ENCODE measurements at regions not wholly inside any gene's neighbourhood (a gene's known extent, or its start where the extent isn't known, plus 50 kb on each side); places are given as distances from the start of the nearest gene placed in this dataset.

- H3K4me1 Mint-ChIP-seq (ENCODE audit: low read depth) = no peaks in the 10 kb centered on the region
- no peak for DNase-seq
- no peak for ATAC-seq
- no peaks in the 10 kb centered on the region for H3K36me3 Mint-ChIP-seq (ENCODE audit: low read depth)
- no peak overlapping the region for H3K27ac Mint-ChIP-seq
- ChIA-PET POLR2A (no interaction called here), CTCF (no interaction called here)
- no peaks in the 10 kb centered on the region for H3K27me3 Mint-ChIP-seq (ENCODE audit: low read depth)
- H3K9me3 Mint-ChIP-seq (ENCODE audit: insufficient read depth) = no peaks in the 10 kb centered on the region
- no peak overlapping the region for H3K4me3 Mint-ChIP-seq
These were observed 204.5 kb upstream of the LRATD1 start for GRCh38 chr2:14428056-14428455.

DNA sequence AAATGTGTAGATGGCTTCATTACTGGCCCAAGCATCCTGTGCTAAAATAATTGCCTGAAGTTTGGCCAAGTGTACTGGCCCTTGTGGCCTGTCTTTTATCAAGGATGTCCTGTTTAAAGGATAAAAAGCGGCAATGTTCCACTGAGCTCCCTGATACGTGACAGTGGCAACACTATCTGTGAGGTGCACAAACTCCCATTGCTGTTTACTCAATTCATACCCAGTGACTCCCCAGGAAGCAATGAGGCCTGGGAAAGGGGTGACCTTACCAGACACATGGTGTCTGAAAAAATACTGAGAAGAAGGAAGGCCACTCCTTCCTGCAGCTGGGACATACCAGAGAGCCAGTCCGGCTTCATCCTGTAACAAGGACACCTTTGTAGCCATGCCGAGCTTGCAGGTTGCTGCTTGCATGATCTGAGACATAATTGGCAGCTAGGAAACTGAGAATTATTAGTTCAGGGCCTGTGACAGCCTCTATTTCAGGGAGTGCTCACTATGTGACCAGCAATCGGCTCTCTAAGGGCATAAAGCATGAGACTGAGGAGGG is 198.5 kb upstream of the LRATD1 start:
- Mint-ChIP-seq H3K9me3 (ENCODE audit: insufficient read depth) (peaks cover 5% of the 10 kb centered on the region), H3K4me1 (ENCODE audit: low read depth) (no peaks in the 10 kb centered on the region), H3K4me3 (no peak overlapping the region), H3K36me3 (ENCODE audit: low read depth) (no peaks in the 10 kb centered on the region), H3K27ac (no peak overlapping the region), H3K27me3 (ENCODE audit: low read depth) (no peaks in the 10 kb centered on the region)
- DNase-seq (no peak), ATAC-seq (no peak)
- ChIA-PET POLR2A (no interaction called here), CTCF (no interaction called here)

GRCh38 chr2:14445670-14446069 is 186.8 kb upstream of the LRATD1 start:
- ChIA-PET POLR2A (no interaction called here), CTCF (no interaction called here)
- Mint-ChIP-seq H3K4me3 (no peak overlapping the region), H3K4me1 (ENCODE audit: low read depth) (no peaks in the 10 kb centered on the region), H3K27ac (no peak overlapping the region), H3K9me3 (ENCODE audit: insufficient read depth) (peaks cover 10% of the 10 kb centered on the region), H3K36me3 (ENCODE audit: low read depth) (no peaks in the 10 kb centered on the region), H3K27me3 (ENCODE audit: low read depth) (no peaks in the 10 kb centered on the region)
- ATAC-seq (no peak), DNase-seq (no peak)

GRCh38 chr2:14448340-14448739 is 184.2 kb upstream of the LRATD1 start:
- no peak overlapping the region for H3K27ac Mint-ChIP-seq
- H3K4me1 Mint-ChIP-seq (ENCODE audit: low read depth) = no peaks in the 10 kb centered on the region
- H3K9me3 Mint-ChIP-seq (ENCODE audit: insufficient read depth) = peaks cover 10% of the 10 kb centered on the region
- ATAC-seq (no peak), DNase-seq (no peak)
- no peaks in the 10 kb centered on the region for H3K36me3 Mint-ChIP-seq (ENCODE audit: low read depth)
- no peaks in the 10 kb centered on the region for H3K27me3 Mint-ChIP-seq (ENCODE audit: low read depth)
- ChIA-PET CTCF (no interaction called here), POLR2A (no interaction called here)
- no peak overlapping the region for H3K4me3 Mint-ChIP-seq

GRCh38 chr2:14451312-14451711 is 181.2 kb upstream of the LRATD1 start:
- H3K4me3 Mint-ChIP-seq = no peak overlapping the region
- ChIA-PET POLR2A (no interaction called here), CTCF (no interaction called here)
- no peaks in the 10 kb centered on the region for H3K4me1 Mint-ChIP-seq (ENCODE audit: low read depth)
- H3K27ac Mint-ChIP-seq = no peak overlapping the region
- H3K27me3 Mint-ChIP-seq (ENCODE audit: low read depth) = no peaks in the 10 kb centered on the region
- no peak for ATAC-seq
- H3K36me3 Mint-ChIP-seq (ENCODE audit: low read depth) = no peaks in the 10 kb centered on the region
- H3K9me3 Mint-ChIP-seq (ENCODE audit: insufficient read depth) = peaks cover 7% of the 10 kb centered on the region
- no peak for DNase-seq

- POLR2A ChIA-PET = no interaction called here
- no peak for DNase-seq
- Mint-ChIP-seq H3K27ac (no peak overlapping the region), H3K9me3 (ENCODE audit: insufficient read depth) (peaks cover 8% of the 10 kb centered on the region), H3K27me3 (ENCODE audit: low read depth) (no peaks in the 10 kb centered on the region), H3K4me1 (ENCODE audit: low read depth) (no peaks in the 10 kb centered on the region), H3K36me3 (ENCODE audit: low read depth) (no peaks in the 10 kb centered on the region), H3K4me3 (no peak overlapping the region)
- no peak for ATAC-seq
- CTCF ChIA-PET = no interaction called here
These were observed 178.3 kb upstream of the LRATD1 start for GRCh38 chr2:14454202-14454601.

- ATAC-seq (no peak), DNase-seq (no peak)
- Mint-ChIP-seq H3K9me3 (ENCODE audit: insufficient read depth) (peaks cover 8% of the 10 kb centered on the region), H3K4me1 (ENCODE audit: low read depth) (no peaks in the 10 kb centered on the region), H3K27ac (no peak overlapping the region), H3K36me3 (ENCODE audit: low read depth) (no peaks in the 10 kb centered on the region), H3K27me3 (ENCODE audit: low read depth) (no peaks in the 10 kb centered on the region), H3K4me3 (no peak overlapping the region)
- ChIA-PET CTCF (no interaction called here), POLR2A (no interaction called here)
These were observed 172.7 kb upstream of the LRATD1 start for GRCh38 chr2:14459786-14460325.

DNA sequence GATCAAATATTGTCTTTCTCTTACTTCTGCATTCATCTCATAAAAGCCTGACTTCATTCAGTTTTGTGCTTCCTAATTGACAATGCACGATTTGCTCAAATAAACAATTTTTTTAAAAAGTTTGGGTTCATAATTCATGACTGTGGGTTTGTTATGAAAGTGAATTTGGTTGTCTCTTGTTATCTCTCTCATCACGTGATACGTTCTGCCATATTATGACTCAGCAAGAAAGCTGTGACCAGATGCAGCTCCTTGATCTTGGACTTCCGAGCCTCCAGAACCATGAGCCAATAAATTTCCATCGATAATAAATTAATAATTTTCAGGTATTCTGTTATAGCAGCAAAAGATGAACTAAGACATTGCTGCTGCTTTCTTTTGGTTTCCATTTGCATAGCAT is 156.5 kb upstream of the LRATD1 start:
- H3K36me3 Mint-ChIP-seq (ENCODE audit: low read depth) = no peaks in the 10 kb centered on the region
- no peaks in the 10 kb centered on the region for H3K27me3 Mint-ChIP-seq (ENCODE audit: low read depth)
- ChIA-PET CTCF (no interaction called here), POLR2A (no interaction called here)
- no peaks in the 10 kb centered on the region for H3K4me1 Mint-ChIP-seq (ENCODE audit: low read depth)
- no peak for DNase-seq
- no peaks in the 10 kb centered on the region for H3K9me3 Mint-ChIP-seq (ENCODE audit: insufficient read depth)
- no peak for ATAC-seq
- no peak overlapping the region for H3K27ac Mint-ChIP-seq
- H3K4me3 Mint-ChIP-seq = no peak overlapping the region

- H3K27ac Mint-ChIP-seq = no peak overlapping the region
- H3K27me3 Mint-ChIP-seq (ENCODE audit: low read depth) = no peaks in the 10 kb centered on the region
- H3K4me3 Mint-ChIP-seq = no peak overlapping the region
- ChIA-PET CTCF (no interaction called here), POLR2A (no interaction called here)
- no peaks in the 10 kb centered on the region for H3K36me3 Mint-ChIP-seq (ENCODE audit: low read depth)
- DNase-seq = no peak
- H3K9me3 Mint-ChIP-seq (ENCODE audit: insufficient read depth) = no peaks in the 10 kb centered on the region
- no peak for ATAC-seq
- no peaks in the 10 kb centered on the region for H3K4me1 Mint-ChIP-seq (ENCODE audit: low read depth)
These were observed 153.0 kb upstream of the LRATD1 start for GRCh38 chr2:14479486-14479885.

- no peaks in the 10 kb centered on the region for H3K4me1 Mint-ChIP-seq (ENCODE audit: low read depth)
- no peak for DNase-seq
- no peaks in the 10 kb centered on the region for H3K9me3 Mint-ChIP-seq (ENCODE audit: insufficient read depth)
- H3K36me3 Mint-ChIP-seq (ENCODE audit: low read depth) = no peaks in the 10 kb centered on the region
- H3K4me3 Mint-ChIP-seq = no peak overlapping the region
- ChIA-PET CTCF (no interaction called here), POLR2A (no interaction called here)
- ATAC-seq = no peak
- H3K27ac Mint-ChIP-seq = no peak overlapping the region
- no peaks in the 10 kb centered on the region for H3K27me3 Mint-ChIP-seq (ENCODE audit: low read depth)
These were observed 152.4 kb upstream of the LRATD1 start for GRCh38 chr2:14480120-14480519.

DNA sequence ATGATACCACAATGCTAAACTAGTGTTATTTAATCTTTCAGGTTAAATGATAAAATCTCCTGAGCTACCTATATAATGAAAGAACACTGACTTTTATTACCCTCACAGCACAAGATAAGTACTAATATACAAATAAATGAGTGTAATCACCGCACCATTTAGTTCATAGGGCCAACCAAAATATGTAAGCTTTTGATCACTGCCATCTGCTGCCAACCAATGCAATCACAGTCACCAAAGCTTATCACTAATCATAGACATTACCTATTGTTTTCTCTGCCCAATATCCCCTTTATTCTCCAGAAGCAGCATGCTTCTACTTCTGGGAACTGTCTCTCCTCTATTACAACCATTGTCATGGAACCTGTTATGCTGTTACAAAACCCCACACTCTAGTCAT is 151.6 kb upstream of the LRATD1 start:
- CTCF ChIA-PET = no interaction called here
- POLR2A ChIA-PET = no interaction called here
- H3K9me3 Mint-ChIP-seq (ENCODE audit: insufficient read depth) = no peaks in the 10 kb centered on the region
- no peak overlapping the region for H3K4me3 Mint-ChIP-seq
- H3K4me1 Mint-ChIP-seq (ENCODE audit: low read depth) = no peaks in the 10 kb centered on the region
- no peaks in the 10 kb centered on the region for H3K27me3 Mint-ChIP-seq (ENCODE audit: low read depth)
- H3K36me3 Mint-ChIP-seq (ENCODE audit: low read depth) = no peaks in the 10 kb centered on the region
- no peak overlapping the region for H3K27ac Mint-ChIP-seq
- ATAC-seq (no peak), DNase-seq (no peak)

GRCh38 chr2:14492920-14493503 is 139.5 kb upstream of the LRATD1 start:
- Mint-ChIP-seq H3K27me3 (ENCODE audit: low read depth) (no peaks in the 10 kb centered on the region), H3K9me3 (ENCODE audit: insufficient read depth) (peaks cover 6% of the 10 kb centered on the region), H3K4me1 (ENCODE audit: low read depth) (no peaks in the 10 kb centered on the region), H3K27ac (no peak overlapping the region), H3K4me3 (no peak overlapping the region), H3K36me3 (ENCODE audit: low read depth) (no peaks in the 10 kb centered on the region)
- DNase-seq = no peak
- CTCF ChIA-PET = no interaction called here
- POLR2A ChIA-PET = no interaction called here
- no peak for ATAC-seq

GRCh38 chr2:14494759-14495158 is 137.8 kb upstream of the LRATD1 start:
- ChIA-PET POLR2A (no interaction called here), CTCF (no interaction called here)
- H3K27ac Mint-ChIP-seq = no peak overlapping the region
- no peaks in the 10 kb centered on the region for H3K36me3 Mint-ChIP-seq (ENCODE audit: low read depth)
- no peaks in the 10 kb centered on the region for H3K4me1 Mint-ChIP-seq (ENCODE audit: low read depth)
- H3K4me3 Mint-ChIP-seq = no peak overlapping the region
- peaks cover 14% of the 10 kb centered on the region for H3K9me3 Mint-ChIP-seq (ENCODE audit: insufficient read depth)
- no peak for ATAC-seq
- DNase-seq = no peak
- no peaks in the 10 kb centered on the region for H3K27me3 Mint-ChIP-seq (ENCODE audit: low read depth)

Data from activated CD8-positive, alpha-beta T cell treated with anti-CD3 and anti-CD28 coated beads, Interleukin-2, amount 10 ng/mL, durations not matched to agents 7 days and 5 days (primary cell).